Mesothelial cell of epicardium (in vitro differentiated cells): ENCODE measurements at regions not wholly inside any gene's neighbourhood (a gene's known extent, or its start where the extent isn't known, plus 50 kb on each side); places are given as distances from the start of the nearest gene placed in this dataset.

Experiments
- DNase-seq, 2 experiments: peaks; one replicate each; pipeline ENCODE4 v3.0.0; 2021; ENCODE audit warnings: low spot score in 2 of 2; ENCODE audit not compliant: unreplicated experiment in 2 of 2
- H3K27ac Mint-ChIP-seq: 2 replicates; pipeline ENCODE4 v1.8.0; 2021; ENCODE audit warnings: mixed read lengths
- H3K27me3 Mint-ChIP-seq: 2 replicates; pipeline ENCODE4 v1.8.0; 2021; ENCODE audit warnings: low read depth, mixed read lengths
- H3K36me3 Mint-ChIP-seq: 2 replicates; pipeline ENCODE4 v1.8.0; 2021; ENCODE audit warnings: mixed read lengths
- H3K4me1 Mint-ChIP-seq: 2 replicates; pipeline ENCODE4 v1.8.0; 2021; ENCODE audit warnings: mixed read lengths
- H3K4me3 Mint-ChIP-seq: 2 replicates; pipeline ENCODE4 v1.8.0; 2021; ENCODE audit warnings: mild to moderate bottlenecking, moderate library complexity, mixed read lengths
- H3K9me3 Mint-ChIP-seq: 2 replicates; pipeline ENCODE4 v1.8.0; 2021; ENCODE audit warnings: mixed read lengths
- TF ChIP-seq, protein P1 (sequence below): fragments of 200-600 bp; sonication (generic); IDR thresholded peaks from one replicate; pipeline ENCODE4 v1.5.0; 2021; ENCODE audit warnings: antibody characterized with exemption; ENCODE audit not compliant: unreplicated experiment

DNA sequence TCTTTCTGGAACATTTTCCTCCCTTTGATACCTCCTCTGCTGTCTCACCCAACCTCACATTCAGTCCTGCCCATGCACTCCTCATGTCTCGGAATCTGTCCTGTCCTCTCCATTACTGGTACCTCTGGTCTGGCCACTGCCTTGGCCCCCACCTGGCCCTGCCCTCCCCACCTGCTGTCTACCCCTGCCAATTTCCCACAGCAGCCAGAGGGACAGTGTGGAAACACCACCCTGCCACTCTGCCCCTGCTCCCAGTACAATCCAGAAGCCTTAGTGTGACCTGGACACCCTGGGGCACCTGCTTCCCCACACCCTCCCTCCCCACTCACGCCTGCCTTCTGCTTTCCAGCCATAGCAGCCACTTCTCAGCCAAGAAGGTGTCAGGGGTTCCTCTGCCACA lies 534.4 kb downstream of the MATN1 start:
- Mint-ChIP-seq H3K27ac (no peak overlapping the region), H3K4me1 (no peaks in the 10 kb centered on the region), H3K9me3 (no peaks in the 10 kb centered on the region), H3K27me3 (peaks cover 31% of the 10 kb centered on the region), H3K4me3 (no peak overlapping the region), H3K36me3 (no peaks in the 10 kb centered on the region)
- TF ChIP-seq, protein P1, sequence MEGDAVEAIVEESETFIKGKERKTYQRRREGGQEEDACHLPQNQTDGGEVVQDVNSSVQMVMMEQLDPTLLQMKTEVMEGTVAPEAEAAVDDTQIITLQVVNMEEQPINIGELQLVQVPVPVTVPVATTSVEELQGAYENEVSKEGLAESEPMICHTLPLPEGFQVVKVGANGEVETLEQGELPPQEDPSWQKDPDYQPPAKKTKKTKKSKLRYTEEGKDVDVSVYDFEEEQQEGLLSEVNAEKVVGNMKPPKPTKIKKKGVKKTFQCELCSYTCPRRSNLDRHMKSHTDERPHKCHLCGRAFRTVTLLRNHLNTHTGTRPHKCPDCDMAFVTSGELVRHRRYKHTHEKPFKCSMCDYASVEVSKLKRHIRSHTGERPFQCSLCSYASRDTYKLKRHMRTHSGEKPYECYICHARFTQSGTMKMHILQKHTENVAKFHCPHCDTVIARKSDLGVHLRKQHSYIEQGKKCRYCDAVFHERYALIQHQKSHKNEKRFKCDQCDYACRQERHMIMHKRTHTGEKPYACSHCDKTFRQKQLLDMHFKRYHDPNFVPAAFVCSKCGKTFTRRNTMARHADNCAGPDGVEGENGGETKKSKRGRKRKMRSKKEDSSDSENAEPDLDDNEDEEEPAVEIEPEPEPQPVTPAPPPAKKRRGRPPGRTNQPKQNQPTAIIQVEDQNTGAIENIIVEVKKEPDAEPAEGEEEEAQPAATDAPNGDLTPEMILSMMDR = no peak
- no peak for DNase-seq

DNA sequence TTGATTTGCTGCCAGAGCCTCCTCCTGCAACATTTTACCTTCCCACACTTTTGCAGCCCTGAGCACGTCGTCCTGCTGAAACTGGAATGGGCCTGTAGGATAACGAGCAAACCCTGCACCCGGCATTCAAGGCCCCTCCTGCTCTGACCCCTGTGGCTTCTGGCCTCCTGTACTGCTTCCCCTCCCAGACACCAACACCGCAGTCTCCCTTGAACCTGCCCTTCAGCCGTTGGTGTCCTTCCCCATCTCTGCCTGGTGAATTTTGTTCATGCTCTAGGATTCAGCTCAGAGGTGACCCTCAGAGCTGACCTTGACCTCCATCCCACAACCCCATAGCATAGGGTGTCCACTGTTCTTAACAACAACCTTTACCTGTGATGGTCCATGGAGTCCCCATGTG lies 535.1 kb downstream of the MATN1 start:
- no peaks in the 10 kb centered on the region for H3K4me1 Mint-ChIP-seq
- TF ChIP-seq, protein P1 = no peak
- no peak overlapping the region for H3K4me3 Mint-ChIP-seq
- H3K27ac Mint-ChIP-seq = no peak overlapping the region
- H3K27me3 Mint-ChIP-seq = peaks cover 31% of the 10 kb centered on the region
- DNase-seq = no peak
- H3K9me3 Mint-ChIP-seq = no peaks in the 10 kb centered on the region
- H3K36me3 Mint-ChIP-seq = no peaks in the 10 kb centered on the region

DNA sequence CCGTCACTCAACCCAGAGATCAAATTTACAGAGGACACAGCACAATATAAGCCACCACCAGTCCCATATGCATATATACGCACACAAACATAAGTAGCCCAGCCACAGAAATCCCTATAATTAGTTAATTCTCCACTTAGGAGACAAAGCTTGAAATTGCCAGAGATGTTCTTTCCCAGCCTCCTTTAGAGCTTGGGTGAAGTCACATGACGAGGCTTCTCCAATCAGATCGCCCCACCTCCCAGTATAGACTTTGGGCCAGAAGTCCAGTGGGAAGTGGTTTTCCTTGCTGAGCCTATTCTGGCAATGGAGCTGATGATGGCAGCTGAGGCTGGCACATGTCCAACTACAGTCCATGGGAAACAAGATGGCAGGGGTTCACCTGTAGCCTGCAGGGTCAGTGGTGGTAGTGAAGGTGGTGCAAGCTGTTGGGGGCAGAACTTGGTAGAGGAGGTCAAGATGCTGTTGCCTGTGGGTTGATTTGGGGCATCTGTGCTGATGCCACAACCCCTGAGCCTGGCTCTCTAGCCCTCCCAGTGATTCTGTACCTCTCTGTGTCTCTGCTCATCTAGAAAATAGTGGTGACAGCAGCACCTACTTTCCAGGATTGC lies 535.9 kb downstream of the MATN1 start:
- no peaks in the 10 kb centered on the region for H3K4me1 Mint-ChIP-seq
- TF ChIP-seq, protein P1 = no peak
- H3K36me3 Mint-ChIP-seq = no peaks in the 10 kb centered on the region
- no peaks in the 10 kb centered on the region for H3K9me3 Mint-ChIP-seq
- no peak overlapping the region for H3K4me3 Mint-ChIP-seq
- peaks cover 38% of the 10 kb centered on the region for H3K27me3 Mint-ChIP-seq
- DNase-seq = peak in 1 of 2 experiments; percentile 19
- H3K27ac Mint-ChIP-seq = no peak overlapping the region

DNA sequence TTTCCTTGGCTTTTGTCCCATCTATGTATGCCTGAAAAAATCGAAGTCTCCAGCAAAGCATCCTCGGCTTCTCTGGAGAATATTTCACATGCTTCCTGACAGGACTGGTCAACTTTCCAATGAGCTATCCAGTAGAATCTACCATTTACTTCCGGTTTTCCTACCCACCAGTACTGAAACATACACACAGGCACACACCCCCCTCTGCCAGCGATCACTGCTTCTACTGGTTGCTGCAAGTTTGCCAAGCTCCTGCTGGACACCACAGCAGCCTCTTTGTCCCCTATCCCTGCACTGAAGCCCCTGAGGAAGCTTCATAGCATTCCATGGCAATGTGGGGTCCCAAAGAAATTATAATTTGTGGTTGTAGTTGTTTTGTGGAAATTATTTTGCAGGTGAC lies 536.8 kb downstream of the MATN1 start:
- Mint-ChIP-seq H3K4me3 (no peak overlapping the region), H3K27ac (no peak overlapping the region), H3K4me1 (no peaks in the 10 kb centered on the region), H3K36me3 (no peaks in the 10 kb centered on the region), H3K9me3 (no peaks in the 10 kb centered on the region), H3K27me3 (peaks cover 46% of the 10 kb centered on the region)
- TF ChIP-seq, protein P1 = no peak
- DNase-seq = peak in 1 of 2 experiments; percentile 13

DNA sequence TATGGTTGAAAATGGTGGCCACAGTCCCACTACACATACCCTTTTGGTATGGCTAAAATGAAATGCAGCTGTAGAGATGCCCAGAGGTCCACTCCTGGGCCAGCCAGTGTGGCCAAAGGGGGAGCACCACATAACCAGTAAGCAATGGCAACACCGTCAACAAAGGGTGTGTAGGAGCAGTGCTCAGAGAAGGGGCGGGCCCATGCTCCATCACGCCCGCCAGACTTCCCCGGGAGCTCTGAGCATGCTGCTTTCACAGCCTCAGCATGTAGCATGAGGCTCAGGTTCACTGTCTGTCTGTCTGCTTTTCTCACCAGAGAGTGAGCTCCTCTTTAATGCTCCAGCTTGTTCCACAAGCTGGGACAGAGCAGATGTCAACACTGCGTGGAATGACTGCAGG lies 537.6 kb downstream of the MATN1 start:
- peaks cover 52% of the 10 kb centered on the region for H3K27me3 Mint-ChIP-seq
- TF ChIP-seq, protein P1 = no peak
- no peak for DNase-seq
- H3K36me3 Mint-ChIP-seq = no peaks in the 10 kb centered on the region
- H3K4me3 Mint-ChIP-seq = no peak overlapping the region
- no peak overlapping the region for H3K27ac Mint-ChIP-seq
- H3K9me3 Mint-ChIP-seq = no peaks in the 10 kb centered on the region
- H3K4me1 Mint-ChIP-seq = no peaks in the 10 kb centered on the region

DNA sequence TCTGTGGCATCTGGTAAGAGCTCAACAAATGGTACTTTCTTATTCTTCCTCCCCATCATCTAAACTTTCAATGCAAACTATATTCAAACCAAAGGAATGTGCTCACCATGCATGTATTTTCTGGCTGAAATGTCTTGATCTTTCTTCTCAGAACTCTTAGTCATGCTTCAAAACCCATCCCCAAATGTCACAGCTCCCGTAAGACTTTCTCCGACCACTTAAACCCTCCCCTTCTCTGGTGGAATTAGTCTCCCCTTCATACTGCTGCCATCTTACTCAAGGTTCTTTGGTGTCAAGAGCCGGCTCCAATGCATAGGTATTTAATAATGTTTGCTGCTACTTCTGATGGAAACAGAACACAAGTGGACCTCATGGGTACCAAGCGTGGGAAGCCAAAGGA lies 538.1 kb downstream of the MATN1 start:
- peaks cover 53% of the 10 kb centered on the region for H3K27me3 Mint-ChIP-seq
- DNase-seq = no peak
- H3K27ac Mint-ChIP-seq = no peak overlapping the region
- H3K4me1 Mint-ChIP-seq = no peaks in the 10 kb centered on the region
- no peaks in the 10 kb centered on the region for H3K36me3 Mint-ChIP-seq
- no peak overlapping the region for H3K4me3 Mint-ChIP-seq
- H3K9me3 Mint-ChIP-seq = no peaks in the 10 kb centered on the region
- TF ChIP-seq, protein P1 = no peak
